NCI-H2196 treated with DMSO at 0.1 percent for 48 hours (cell line): ENCODE measurements at regions not wholly inside any gene's neighbourhood (a gene's known extent, or its start where the extent isn't known, plus 50 kb on each side); places are given as distances from the start of the nearest gene placed in this dataset.
"Not testable (repeated sequence)": the region's sequence is repeated elsewhere in the genome, so short reads cannot be mapped to it uniquely, and the experiment has no call there.

Experiments
- DNase-seq: peaks from one replicate; lab custom pipeline; 2025; ENCODE audit not compliant: unreplicated experiment; lab: John Stamatoyannopoulos, UW

- DNase-seq, result no peak
Observed at GRCh38 chr2:65589667-65590066, 157.3 kb upstream of the SPRED2 start.

DNA sequence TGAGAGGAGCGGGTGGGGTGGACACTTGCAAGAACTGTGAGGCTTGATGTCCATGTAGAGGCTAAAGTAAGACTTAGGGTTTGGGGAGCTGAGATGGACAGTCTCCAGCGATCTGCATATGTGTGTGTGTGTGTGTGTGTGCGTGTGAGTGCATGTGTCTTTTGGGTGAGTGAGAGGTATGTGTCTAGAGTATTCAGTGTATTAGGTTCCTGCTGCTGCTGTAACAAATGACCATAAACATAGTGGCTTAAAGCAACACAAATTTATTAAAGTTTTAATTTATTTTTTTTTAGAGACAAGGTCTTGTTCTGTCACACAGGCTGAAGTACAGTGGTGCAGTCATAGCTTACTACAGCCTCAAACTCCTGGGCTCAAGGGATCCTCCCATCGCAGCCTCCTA, 155.4 kb upstream of the SPRED2 start:
- no peak for DNase-seq

GRCh38 chr2:65586516-65586915, 154.1 kb upstream of the SPRED2 start:
- no peak for DNase-seq

DNA sequence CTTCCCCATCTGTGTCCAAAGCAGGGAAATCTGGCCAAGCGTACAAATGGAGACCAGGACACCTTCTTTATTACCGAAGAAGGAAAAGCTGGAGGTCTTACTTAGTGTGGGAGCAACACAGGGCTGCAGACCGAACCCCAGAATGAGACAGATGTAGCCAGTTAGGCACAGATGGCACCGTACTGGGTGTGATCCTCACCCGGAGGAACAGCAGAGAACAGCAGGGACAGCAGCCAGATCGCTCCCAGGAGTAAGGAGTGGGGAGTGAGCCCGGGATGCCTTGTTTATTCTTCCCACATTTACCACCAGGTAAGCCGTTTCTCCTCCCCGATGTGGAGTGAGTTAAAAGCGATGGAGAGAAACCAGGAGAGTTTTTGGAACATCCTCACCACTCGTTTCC, 150.7 kb upstream of the SPRED2 start:
- DNase-seq, result no peak

GRCh38 chr2:65582364-65582763, 150.0 kb upstream of the SPRED2 start:
- DNase-seq, result no peak

DNA sequence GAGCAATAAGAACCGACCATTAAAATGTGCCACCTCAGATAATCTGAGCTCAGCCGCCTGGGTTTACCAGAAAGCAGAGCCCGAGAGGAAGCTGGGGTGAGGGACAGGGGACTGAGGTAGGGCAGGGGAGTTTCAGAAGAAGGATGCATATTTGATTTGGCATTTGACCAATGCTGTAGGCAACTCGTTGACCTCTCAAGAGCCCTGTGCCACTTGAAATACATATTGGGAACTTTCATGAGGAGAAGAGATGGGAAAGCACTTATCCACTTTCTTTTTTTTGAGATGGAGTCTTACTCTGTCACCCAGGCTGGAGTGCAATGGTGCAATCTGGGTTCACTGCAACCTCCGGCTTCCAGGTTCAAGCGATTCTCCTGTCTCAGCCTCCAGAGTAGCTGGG, 148.4 kb upstream of the SPRED2 start:
- DNase-seq, result no peak

- no peak for DNase-seq
Observed at GRCh38 chr2:65579506-65580235, 147.3 kb upstream of the SPRED2 start.

- no peak for DNase-seq
Observed at GRCh38 chr2:65577654-65578053, 145.3 kb upstream of the SPRED2 start.

GRCh38 chr2:65576861-65577601, 144.6 kb upstream of the SPRED2 start:
- DNase-seq, result no peak

GRCh38 chr2:65576278-65576677, 143.9 kb upstream of the SPRED2 start:
- DNase-seq, result no peak

DNA sequence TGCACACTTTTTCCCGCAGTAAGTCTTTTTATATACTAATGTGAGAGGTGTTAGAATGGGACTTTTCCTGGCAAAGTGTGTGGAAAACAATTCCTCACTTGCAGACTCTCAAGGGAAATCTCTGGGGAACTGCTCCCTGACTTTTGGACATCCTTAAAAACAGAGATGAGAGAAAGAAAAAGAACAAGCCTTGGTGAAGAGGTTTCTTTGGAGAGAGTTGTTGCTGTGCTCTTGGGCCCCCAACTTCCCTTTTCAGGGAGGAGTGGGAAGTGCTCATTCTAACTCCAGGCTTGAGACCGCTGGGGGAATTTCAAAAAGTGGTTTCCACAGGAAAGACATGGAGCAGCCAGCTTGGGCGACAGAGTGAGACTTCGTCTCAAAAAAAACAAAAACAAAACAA, 142.6 kb upstream of the SPRED2 start:
- DNase-seq, result no peak

DNA sequence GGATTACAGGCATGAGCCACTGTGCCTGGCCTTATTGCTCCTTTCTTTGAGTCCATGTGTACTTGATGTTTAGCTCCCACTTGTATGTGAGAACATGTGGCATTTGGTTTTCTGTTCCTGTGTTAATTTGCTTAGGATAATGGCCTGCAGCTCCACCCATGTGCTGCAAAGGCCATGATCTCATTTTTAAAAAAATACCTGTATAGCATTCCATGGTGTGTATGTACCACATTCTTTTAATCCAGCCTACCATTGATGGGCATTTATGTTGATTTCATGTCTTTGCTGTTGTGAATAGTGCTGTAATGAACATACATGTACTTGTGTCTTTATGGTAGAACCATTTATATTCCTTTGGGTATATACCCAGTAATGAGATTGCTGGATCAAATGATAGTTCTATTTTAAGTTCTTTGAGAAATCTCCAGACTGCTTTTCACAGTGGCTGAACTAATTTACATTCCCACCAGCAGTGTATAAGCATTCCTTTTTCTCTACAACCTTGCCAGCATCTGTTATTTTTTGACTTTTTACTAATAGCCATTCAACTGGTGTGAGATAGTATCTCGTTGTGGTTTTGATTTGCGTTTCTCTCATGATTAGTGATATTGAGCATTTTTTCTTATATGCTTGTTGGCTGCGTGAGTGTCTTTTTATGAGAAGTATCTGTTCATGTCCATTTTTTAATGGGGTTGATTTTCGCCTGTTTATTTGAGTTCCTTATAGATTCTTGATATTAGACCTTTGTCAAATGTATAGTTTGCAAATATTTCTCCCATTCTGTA, 136.4 kb upstream of the SPRED2 start:
- not testable (repeated sequence) for DNase-seq

DNA sequence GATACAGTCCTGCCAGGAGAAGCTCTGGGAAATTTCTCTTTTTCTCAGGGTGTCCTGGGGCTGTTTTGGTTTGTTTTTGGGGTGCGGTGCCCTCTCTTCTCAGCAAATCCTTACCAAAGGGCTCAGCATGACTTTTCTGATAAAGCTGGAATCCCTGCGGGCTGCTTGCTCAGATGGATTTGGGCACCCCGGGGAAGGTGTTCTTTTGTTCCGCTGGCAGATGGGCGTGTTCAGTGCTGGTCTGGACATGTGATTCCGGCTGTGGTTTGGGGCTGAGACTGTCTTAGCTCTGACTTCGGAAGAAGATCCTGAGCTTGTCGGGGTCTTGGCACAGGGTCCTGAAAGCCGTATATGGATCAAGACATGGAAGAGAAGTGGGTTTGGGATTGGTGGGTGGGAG, 134.2 kb upstream of the SPRED2 start:
- no peak for DNase-seq

DNA sequence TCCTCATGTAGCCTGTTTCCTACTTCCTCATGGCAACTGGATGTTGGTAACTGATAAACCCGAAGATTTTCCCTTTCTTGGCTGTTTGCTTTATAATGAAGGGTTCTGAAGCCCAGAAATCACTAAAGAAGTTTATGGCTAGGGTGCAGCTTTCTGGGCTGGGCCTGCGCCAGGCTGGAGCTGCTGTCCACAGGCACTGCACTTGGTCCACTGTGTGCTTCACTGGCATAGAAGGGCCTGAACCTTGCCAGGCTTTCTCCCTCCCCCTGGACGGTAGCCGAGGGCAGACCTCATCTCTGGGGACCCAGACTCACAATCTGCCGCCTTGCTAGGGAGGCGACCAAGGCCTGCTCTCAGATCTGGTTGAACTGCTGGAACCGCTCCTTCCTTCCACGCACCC, 133.3 kb upstream of the SPRED2 start:
- no peak for DNase-seq

DNA sequence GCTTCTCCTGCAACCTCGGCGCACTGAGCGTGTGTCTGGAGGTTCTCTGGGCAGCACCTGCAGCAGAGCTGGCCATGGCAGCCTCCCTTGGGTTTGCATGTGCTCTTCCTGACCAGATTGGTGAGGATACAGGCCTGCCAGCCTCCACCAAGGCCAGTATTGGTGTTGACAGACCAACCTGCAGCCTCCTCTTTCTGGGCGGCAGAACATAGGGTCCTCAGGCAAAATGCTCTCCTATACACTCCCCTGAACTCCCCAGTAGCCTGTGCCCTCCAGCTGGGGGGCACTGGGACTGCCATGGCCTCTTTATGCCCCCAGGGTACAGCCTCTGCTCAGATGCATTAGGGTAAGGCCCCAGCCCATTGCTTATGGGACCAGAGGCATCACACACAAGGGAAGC, 131.9 kb upstream of the SPRED2 start:
- no peak for DNase-seq

DNA sequence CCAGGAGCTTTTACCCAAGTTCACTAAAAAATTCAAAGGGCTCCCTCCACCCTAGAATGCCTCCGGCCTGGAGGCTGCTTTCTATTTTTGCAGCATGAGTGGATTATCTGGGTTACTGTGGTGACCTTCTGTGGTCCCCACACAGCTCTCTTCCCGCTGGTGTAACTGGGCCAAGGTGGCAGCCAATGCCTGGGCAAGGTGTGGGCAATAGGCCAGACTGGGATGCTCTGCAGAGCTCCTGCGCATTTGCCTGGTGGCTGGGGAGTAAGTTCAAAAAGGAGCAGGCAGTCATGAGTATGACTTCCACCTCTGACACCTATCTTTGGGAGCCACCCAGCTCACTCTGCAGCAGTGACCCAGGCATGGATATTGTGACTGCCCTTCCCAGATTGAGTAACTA, 130.5 kb upstream of the SPRED2 start:
- DNase-seq, result no peak

DNA sequence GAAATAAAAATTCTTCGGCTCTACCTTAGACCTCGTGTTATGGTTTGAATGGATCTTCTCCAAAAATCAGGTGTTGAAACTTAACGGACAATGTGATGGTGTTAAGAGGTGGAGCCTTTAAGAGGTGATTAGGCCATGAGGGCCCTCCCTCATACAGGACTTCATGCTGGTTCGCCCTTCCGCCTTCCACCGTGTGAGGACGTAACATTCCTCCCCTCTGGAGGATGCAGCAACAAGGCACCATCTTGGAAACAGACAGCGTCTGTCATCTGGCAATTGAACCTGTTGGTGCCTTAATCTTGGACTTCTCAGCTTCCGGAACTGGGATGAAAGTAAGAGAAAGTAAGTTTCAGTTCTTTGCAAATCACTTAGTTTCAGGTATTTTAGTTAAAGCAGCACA, 126.3 kb upstream of the SPRED2 start:
- no peak for DNase-seq

DNA sequence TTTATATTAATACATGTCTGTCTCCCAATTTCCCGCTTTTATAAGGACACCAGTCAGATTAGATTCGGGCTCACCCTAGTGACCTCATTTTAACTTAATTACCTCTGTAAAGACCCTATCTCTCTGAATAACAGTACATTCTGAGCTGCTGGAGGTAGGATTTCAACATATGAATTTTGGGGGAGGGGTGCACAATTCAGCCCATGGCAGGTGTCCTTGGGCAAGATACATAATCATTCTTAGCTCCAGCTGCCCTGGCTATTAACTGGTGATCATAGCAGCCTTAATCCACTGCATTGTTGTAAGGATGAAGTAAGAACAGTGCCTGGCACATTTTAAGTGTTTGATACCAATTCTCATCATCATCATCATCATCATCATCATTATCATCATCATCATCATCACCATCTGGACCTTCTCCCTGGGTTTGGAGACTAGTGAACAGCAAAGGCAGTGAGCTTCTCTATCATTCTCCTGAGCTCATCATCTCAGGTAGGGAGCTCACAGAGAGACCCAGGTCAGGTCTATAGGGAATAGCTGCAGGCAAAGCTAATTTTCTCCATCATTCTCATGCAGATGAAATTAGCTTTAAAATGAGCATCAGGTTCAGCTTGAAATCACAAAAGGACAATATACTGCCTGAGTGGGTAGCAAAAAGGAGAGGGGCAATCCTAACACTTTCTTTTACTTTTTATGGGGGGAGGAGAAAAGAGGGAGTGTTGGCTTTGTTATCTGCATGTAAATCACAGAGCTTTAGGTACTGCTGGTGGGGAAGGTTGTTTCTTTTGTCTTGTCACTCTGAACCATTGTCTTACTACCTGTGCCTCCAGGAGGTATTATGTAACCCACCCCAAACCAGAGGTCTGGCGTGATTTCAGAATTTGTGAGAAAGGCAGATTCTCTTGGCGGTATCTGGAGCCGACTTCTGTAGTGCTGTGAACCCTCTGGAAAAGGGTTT, 125.5 kb upstream of the SPRED2 start:
- DNase-seq, result no peak

DNA sequence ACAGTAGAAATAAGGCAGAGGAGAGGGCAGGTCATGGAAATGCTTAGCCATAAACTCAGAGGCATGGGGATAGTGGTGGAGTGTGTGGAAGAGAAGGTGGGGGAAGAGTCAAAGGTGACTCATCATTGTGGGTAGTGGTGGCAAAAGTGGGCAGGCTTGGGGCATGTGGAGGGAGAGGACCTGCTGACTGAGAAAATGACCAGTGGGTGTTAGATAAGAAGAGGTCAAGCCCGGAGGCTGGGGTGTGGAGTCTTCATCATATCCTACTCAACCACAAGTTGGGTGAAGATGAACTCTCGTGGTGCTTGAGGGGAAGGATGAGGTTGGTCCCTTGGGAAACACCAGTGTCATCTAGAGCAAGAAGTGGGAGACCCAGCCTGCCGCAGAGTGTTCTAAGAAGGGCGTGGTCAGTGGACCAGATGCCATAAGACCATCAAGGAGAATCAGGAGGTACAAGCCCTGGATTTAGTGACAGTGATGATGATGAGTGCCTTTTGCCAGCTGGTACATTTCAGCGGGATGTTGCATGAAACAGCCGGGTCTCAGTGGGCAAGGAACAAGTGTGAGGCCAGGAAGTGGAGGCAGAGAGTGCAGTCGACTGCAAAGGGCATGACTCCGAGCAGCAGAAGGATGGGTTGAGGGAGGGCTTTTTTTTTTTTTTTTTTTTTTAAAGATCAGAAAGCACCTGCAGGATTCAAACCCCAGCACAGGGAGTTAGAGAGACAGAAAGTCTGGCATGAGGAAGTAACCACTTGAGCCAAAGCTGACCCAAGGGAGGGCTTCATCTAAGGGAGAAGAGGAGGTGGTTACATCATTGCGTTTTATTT, 122.6 kb upstream of the SPRED2 start:
- DNase-seq, result no peak

DNA sequence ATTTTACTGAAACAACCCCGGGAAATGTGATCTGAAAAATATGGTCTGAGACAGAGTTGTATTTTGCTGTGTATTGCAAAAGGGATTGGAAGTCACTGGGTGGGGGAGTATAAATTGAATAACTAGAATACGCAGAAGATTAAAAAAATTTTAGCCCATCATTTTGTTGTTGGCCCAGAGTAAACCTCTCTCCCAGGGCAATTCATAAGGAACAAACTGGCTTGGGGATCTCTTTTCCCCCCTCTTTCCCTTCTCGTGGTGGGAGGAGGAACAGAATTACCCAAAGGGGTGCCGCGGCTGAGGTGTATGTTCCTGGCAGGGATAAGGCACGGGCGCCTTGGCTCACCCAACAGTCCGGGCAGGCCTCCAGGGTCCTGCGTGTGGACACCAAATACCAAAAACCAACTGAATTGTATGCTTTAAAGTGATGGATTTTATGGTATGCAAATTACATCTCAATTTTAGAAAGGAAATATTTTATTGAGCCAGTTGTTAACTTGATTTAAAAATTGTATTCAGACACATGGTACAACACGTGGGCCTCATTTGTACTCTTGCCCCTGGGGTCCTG, 121.2 kb upstream of the SPRED2 start:
- no peak for DNase-seq
